Mesothelial cell of epicardium (in vitro differentiated cells): ENCODE measurements at regions not wholly inside any gene's neighbourhood (a gene's known extent, or its start where the extent isn't known, plus 50 kb on each side); places are given as distances from the start of the nearest gene placed in this dataset.

Experiments used
- DNase-seq, 2 experiments: peaks; one replicate each; pipeline ENCODE4 v3.0.0; 2021; ENCODE audit warnings: low spot score in 2 of 2; ENCODE audit not compliant: unreplicated experiment in 2 of 2
- H3K27ac Mint-ChIP-seq: 2 replicates; pipeline ENCODE4 v1.8.0; 2021; ENCODE audit warnings: mixed read lengths
- H3K27me3 Mint-ChIP-seq: 2 replicates; pipeline ENCODE4 v1.8.0; 2021; ENCODE audit warnings: low read depth, mixed read lengths
- H3K36me3 Mint-ChIP-seq: 2 replicates; pipeline ENCODE4 v1.8.0; 2021; ENCODE audit warnings: mixed read lengths
- H3K4me1 Mint-ChIP-seq: 2 replicates; pipeline ENCODE4 v1.8.0; 2021; ENCODE audit warnings: mixed read lengths
- H3K4me3 Mint-ChIP-seq: 2 replicates; pipeline ENCODE4 v1.8.0; 2021; ENCODE audit warnings: mild to moderate bottlenecking, moderate library complexity, mixed read lengths
- H3K9me3 Mint-ChIP-seq: 2 replicates; pipeline ENCODE4 v1.8.0; 2021; ENCODE audit warnings: mixed read lengths
- TF ChIP-seq, protein P1 (sequence below): fragments of 200-600 bp; sonication (generic); IDR thresholded peaks from one replicate; pipeline ENCODE4 v1.5.0; 2021; ENCODE audit warnings: antibody characterized with exemption; ENCODE audit not compliant: unreplicated experiment

DNA sequence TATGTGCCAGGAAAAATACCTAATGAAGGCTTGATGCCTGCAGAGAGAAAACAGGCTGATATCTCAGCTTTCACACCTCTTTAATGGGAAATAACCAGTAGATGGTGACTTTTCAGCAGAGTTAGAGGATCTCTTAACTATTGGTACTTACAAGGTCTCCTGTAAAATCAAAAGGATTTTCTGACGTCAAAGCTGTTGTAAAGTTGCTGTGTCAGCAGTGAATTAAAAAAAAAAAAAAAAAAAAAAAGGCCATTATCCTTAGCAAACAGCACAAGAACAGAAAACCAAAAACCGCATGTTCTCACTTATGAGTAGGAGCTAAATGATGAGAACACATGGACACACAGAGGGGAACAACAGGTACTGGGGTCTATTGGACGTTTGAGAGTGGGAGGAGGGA is 349.1 kb downstream of the AMY1C start:
- TF ChIP-seq, protein P1, sequence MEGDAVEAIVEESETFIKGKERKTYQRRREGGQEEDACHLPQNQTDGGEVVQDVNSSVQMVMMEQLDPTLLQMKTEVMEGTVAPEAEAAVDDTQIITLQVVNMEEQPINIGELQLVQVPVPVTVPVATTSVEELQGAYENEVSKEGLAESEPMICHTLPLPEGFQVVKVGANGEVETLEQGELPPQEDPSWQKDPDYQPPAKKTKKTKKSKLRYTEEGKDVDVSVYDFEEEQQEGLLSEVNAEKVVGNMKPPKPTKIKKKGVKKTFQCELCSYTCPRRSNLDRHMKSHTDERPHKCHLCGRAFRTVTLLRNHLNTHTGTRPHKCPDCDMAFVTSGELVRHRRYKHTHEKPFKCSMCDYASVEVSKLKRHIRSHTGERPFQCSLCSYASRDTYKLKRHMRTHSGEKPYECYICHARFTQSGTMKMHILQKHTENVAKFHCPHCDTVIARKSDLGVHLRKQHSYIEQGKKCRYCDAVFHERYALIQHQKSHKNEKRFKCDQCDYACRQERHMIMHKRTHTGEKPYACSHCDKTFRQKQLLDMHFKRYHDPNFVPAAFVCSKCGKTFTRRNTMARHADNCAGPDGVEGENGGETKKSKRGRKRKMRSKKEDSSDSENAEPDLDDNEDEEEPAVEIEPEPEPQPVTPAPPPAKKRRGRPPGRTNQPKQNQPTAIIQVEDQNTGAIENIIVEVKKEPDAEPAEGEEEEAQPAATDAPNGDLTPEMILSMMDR, result no peak
- Mint-ChIP-seq H3K27me3 (no peaks in the 10 kb centered on the region), H3K36me3 (no peaks in the 10 kb centered on the region), H3K4me1 (peaks cover 5% of the 10 kb centered on the region), H3K4me3 (no peak overlapping the region), H3K27ac (no peak overlapping the region), H3K9me3 (no peaks in the 10 kb centered on the region)
- no peak for DNase-seq

DNA sequence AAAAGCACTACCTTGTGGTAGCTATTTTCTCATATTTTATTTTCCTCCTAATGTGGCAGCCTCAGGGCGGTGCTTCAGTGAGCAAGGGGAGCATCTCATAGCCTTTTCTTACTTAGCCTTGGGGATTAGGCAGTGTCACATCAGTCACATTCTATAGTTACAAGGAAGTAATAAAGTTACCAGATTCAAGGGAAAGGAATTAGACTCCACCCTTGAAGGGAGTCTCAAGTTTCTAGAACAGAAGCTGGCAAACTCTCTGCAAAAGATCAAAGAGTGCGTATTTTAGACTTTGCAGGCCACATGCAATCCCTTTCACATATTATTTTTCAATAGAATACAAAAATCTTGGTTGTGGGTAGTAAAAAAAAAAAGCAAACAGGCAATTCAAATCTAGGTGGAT is 350.4 kb downstream of the AMY1C start:
- H3K9me3 Mint-ChIP-seq, result no peaks in the 10 kb centered on the region
- TF ChIP-seq, protein P1, result no peak
- H3K4me1 Mint-ChIP-seq, result peaks cover 5% of the 10 kb centered on the region
- no peaks in the 10 kb centered on the region for H3K27me3 Mint-ChIP-seq
- H3K4me3 Mint-ChIP-seq, result no peak overlapping the region
- H3K27ac Mint-ChIP-seq, result no peak overlapping the region
- DNase-seq, result no peak
- no peaks in the 10 kb centered on the region for H3K36me3 Mint-ChIP-seq

DNA sequence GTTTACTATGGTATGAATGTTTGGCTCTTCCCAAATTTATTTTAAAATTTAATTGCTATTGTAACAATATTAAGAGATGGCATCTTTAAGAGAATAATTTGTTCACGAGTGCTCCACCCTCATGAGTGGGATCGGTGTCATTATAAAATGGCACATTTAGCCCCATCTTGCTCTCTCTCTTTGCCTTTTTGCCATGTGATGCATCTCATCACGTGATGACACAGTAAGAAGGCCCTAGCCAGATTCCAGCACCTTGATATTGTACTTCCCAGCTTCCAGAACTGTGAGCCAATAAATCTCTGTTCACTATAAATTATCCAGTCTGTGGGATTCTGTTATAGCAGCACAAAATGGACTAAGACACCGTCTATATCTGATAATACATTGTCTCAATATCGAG is 355.8 kb downstream of the AMY1C start:
- no peaks in the 10 kb centered on the region for H3K36me3 Mint-ChIP-seq
- no peak overlapping the region for H3K4me3 Mint-ChIP-seq
- no peak overlapping the region for H3K27ac Mint-ChIP-seq
- no peaks in the 10 kb centered on the region for H3K27me3 Mint-ChIP-seq
- TF ChIP-seq, protein P1, result no peak
- H3K9me3 Mint-ChIP-seq, result no peaks in the 10 kb centered on the region
- DNase-seq, result no peak
- H3K4me1 Mint-ChIP-seq, result peaks cover under 1% of the 10 kb centered on the region

DNA sequence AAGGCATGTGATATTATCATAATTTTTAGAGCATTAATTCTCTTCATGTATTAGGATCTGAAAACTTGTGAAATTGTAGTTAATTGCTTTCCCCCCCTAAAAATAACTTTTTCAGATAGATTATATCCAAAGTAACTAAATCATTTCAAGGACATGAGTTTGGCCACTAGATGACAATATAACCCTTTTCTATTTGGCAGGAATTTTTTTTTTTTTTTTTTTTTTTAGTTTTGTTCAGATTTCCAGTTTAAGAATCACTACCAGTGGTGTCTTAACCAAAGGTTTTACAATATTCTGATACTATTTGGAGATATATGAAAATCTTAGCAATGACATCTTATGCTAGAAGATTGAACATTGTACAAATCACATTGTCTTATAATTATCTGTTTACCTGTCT is 370.8 kb downstream of the AMY1C start:
- Mint-ChIP-seq H3K4me1 (peaks cover 4% of the 10 kb centered on the region), H3K27me3 (no peaks in the 10 kb centered on the region), H3K9me3 (no peaks in the 10 kb centered on the region), H3K4me3 (no peak overlapping the region), H3K27ac (no peak overlapping the region), H3K36me3 (no peaks in the 10 kb centered on the region)
- DNase-seq, result no peak
- TF ChIP-seq, protein P1, result no peak

DNA sequence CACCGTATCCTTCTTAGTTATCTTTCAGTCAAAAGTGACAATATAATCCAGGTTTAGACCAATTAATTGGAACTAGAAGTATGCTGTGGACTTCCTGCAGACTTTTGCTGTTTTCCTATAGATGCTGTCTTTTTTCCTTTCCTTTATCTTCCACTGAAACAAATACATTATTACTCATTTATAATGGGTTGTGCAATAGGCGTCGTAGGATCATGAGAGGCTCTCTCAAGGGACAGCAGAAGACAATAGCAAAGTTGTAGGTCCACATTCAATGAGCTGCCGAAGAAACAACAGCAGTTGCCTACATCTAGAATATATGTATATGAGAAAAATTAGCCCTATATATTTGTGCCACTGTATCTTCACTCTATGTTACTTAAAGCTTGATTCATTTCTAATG is 371.6 kb downstream of the AMY1C start:
- Mint-ChIP-seq H3K4me1 (peaks cover 4% of the 10 kb centered on the region), H3K36me3 (no peaks in the 10 kb centered on the region), H3K27ac (no peak overlapping the region), H3K27me3 (no peaks in the 10 kb centered on the region), H3K4me3 (no peak overlapping the region), H3K9me3 (no peaks in the 10 kb centered on the region)
- no peak for DNase-seq
- TF ChIP-seq, protein P1, result no peak

DNA sequence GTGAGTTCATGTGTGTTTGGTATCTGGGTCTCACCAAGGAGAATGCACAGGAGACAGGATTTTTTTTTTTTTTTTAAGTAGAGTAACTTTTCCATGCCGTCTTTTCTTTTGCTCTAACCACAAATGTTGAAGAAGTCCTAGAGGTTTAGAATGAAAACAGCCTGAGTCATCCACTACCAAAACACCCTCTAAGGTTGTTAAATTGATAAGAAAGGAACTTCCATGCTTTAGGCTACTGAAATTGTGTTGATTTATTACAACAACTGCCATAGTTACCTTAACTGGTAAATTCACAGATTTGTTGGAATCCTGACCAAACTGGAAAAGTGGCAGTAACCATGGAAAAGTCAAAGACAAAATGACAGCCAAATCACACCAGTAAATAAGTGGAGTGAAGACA is 375.6 kb downstream of the AMY1C start:
- no peak for DNase-seq
- Mint-ChIP-seq H3K27me3 (no peaks in the 10 kb centered on the region), H3K36me3 (no peaks in the 10 kb centered on the region), H3K9me3 (no peaks in the 10 kb centered on the region), H3K27ac (no peak overlapping the region), H3K4me1 (peaks cover 3% of the 10 kb centered on the region), H3K4me3 (no peak overlapping the region)
- TF ChIP-seq, protein P1, result no peak
